Lower lobe of right lung (tissue), 2 donors: ENCODE measurements at regions not wholly inside any gene's neighbourhood (a gene's known extent, or its start where the extent isn't known, plus 50 kb on each side); places are given as distances from the start of the nearest gene placed in this dataset.

ENCODE experiments used
- ATAC-seq, 2 donors: fragments of 200-7000 bp; cut with Tn5 transposase; one replicate each; pipeline ENCODE4 v1.9.1; 2020 to 2022; ENCODE audit warnings: mild to moderate bottlenecking in 2 of 2, moderate library complexity in 2 of 2
- DNase-seq: peaks from one replicate; pipeline ENCODE4 v3.0.0-alpha.2; 2020
- H3K27ac ChIP-seq: fragments of 200-600 bp; one replicate; pipeline ENCODE4 v1.8.0; 2022
- H3K27me3 ChIP-seq: fragments of 200-600 bp; one replicate; pipeline ENCODE4 v1.8.0; 2022; ENCODE audit warnings: low read depth
- H3K36me3 ChIP-seq: fragments of 200-600 bp; one replicate; pipeline ENCODE4 v1.8.0; 2022; ENCODE audit warnings: mild to moderate bottlenecking
- H3K4me1 ChIP-seq: fragments of 200-600 bp; one replicate; pipeline ENCODE4 v1.8.0; 2022
- H3K4me3 ChIP-seq: fragments of 200-600 bp; one replicate; pipeline ENCODE4 v1.8.0; 2022; ENCODE audit warnings: mild to moderate bottlenecking
- H3K9me3 ChIP-seq: fragments of 200-600 bp; one replicate; pipeline ENCODE4 v1.8.0; 2022
- intact Hi-C: fragments of 100-400 bp; cut with DNase I; formaldehyde crosslinking; loops from one replicate; pipeline ENCODE4 v1.11.0; 2022
- TF ChIP-seq, protein P1 (sequence below): fragments of 200-600 bp; IDR thresholded peaks from one replicate; pipeline ENCODE4 v1.8.0; 2022; ENCODE audit warnings: antibody characterized with exemption, mild to moderate bottlenecking
- donor health status: DM: no; HTN: yes; CAD: no; lungs with severe emphysema.

DNA sequence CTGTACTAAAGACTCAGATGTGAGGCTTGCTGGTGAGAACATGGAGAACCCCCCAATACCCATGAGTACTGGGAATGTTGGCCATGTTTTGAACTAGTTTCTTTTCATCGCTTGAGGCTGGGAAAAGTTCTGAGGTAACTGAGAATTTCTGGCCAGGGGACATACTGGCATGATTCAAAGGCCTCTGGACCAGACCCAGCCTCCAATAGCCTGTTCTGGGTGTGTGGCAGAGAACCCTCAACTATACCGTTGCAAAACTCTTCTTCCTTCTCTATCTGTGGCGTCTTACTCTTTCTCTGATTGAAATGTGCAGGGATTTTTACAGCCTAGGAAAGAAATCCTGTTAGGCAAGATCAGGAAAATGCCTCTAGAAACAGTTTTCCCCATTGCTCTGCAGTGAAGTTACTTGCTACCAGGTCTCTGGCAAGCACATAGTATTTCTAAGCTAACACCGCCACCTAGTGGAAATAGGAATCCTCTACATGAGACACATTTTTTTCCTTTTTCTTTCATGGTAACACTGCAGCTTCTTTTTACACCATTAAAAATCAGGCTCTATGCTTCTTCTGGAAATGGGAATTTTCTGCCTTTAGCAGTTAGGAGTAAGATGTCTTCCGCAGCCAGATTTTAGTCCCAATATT is 170.7 kb upstream of the ZCCHC13 start:
- DNase-seq (no peak), ATAC-seq (peak in 1 of 2 donors; percentile 75)
- Histone ChIP-seq H3K9me3 (no peaks in the 10 kb centered on the region), H3K27ac (no peak overlapping the region), H3K4me1 (no peaks in the 10 kb centered on the region), H3K4me3 (no peak overlapping the region), H3K36me3 (no peaks in the 10 kb centered on the region), H3K27me3 (no peaks in the 10 kb centered on the region)
- TF ChIP-seq, protein P1, sequence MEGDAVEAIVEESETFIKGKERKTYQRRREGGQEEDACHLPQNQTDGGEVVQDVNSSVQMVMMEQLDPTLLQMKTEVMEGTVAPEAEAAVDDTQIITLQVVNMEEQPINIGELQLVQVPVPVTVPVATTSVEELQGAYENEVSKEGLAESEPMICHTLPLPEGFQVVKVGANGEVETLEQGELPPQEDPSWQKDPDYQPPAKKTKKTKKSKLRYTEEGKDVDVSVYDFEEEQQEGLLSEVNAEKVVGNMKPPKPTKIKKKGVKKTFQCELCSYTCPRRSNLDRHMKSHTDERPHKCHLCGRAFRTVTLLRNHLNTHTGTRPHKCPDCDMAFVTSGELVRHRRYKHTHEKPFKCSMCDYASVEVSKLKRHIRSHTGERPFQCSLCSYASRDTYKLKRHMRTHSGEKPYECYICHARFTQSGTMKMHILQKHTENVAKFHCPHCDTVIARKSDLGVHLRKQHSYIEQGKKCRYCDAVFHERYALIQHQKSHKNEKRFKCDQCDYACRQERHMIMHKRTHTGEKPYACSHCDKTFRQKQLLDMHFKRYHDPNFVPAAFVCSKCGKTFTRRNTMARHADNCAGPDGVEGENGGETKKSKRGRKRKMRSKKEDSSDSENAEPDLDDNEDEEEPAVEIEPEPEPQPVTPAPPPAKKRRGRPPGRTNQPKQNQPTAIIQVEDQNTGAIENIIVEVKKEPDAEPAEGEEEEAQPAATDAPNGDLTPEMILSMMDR = peak; percentile 62
- intact Hi-C loops = no loop called here

DNA sequence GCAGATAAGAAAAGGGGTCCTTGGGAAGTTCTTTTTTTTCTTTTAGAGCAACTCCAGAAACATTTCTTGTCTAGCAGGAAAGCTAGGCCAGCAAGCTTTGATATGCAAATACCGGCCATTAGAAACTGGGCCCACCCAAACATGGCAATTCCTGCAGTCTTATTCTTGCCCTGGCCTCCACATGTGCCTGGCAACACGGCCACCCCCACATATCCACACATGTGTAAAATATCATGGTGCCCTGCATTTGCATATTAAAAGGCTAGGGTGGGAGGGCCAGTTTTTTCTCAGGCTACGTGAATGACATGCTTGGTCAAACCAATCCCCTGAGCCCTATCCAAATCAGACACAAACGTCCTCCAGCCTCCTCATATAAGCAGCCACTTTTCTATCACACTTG is 171.7 kb upstream of the ZCCHC13 start:
- intact Hi-C loops = no loop called here
- DNase-seq (no peak), ATAC-seq (no peak)
- Histone ChIP-seq H3K27me3 (no peaks in the 10 kb centered on the region), H3K4me1 (no peaks in the 10 kb centered on the region), H3K4me3 (no peak overlapping the region), H3K9me3 (no peaks in the 10 kb centered on the region), H3K27ac (no peak overlapping the region), H3K36me3 (no peaks in the 10 kb centered on the region)
- TF ChIP-seq, protein P1 = no peak

DNA sequence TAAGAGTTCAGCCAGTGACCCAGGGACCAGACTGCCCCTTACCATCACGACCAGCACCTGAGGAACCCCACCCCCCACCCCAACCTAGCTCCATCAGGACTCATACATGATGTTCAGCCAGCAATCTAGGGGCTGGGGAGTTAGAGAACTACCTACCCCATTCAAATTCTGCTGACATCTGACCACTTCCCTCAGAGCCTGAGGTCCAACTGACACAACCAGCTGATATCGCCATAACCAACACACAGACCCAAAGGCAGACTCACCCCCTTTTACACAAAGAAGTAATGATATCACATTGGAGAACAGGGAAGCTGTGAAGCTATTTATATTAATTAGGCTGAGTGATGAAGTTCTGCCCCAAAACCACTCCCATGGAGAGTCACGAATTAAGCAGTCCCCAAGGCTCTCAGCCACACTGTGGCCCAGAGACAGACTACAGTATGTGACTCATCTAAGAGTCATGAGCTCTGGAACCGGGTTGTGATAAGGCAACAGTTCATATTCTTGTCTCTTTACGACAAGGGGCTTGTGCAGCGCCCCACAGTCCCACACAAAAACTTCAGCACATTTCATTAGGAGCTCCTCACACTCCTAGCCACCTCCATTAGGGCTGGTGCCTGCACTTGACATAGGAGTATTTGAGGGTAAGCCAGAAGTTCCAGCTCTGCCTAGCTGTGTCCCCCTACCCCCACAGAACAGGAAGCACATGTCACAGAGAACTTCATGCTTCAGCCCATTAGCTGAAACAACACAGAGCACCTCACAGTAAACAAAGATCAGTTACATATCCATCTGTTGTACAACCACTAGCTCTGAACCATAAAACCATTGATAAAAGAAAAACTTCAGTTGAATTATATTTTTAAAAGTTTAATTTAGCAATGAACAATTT is 184.7 kb upstream of the ZCCHC13 start:
- intact Hi-C loops = no loop called here
- TF ChIP-seq, protein P1 = no peak
- no peaks in the 10 kb centered on the region for H3K4me1 ChIP-seq
- ATAC-seq (no peak), DNase-seq (no peak)
- no peaks in the 10 kb centered on the region for H3K27me3 ChIP-seq
- no peaks in the 10 kb centered on the region for H3K9me3 ChIP-seq
- H3K27ac ChIP-seq = no peak overlapping the region
- no peaks in the 10 kb centered on the region for H3K36me3 ChIP-seq
- H3K4me3 ChIP-seq = no peak overlapping the region

DNA sequence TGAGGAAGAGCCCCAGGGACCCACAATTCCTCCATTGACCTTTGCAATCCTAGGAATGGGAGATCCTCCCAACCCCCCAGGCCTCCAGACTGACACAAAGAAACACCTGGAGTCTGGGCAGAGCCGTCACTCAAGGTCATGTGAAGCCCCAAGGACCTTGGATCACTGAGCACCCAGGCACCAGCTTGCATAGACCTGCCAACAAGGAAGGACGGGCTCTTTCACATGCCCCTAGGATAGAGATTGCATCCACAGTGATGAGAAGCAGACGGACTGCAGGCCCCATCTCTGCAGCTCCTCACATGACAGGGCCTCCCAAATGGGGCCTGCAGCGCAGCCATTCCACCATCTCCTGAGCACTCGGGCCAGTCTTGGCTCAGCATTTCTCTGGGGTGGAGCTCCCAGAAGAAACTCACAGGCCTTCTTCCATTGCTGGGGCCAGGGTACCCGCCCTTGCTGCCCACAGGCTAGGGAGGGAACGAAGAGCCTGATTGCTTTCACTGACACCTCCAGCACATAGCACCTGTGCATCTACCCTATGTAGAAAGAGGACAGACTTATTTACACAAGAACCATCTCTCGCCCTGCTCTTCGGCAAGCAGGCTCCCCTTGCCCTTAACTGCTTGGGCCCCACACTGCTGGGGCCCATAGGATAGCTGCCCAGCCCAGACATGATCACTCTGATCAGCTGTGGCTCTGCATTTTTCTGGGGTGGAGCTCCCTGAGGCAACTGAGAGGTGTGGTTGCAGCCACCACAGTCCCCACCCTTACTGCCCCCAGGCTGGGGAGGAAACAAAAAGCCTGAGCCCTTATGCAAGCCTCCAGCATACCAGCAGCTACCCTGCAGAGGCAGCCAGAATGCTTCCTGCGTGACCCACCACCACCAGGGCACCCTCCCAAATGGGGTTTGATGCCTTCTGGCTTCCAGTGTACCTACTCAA is 185.7 kb upstream of the ZCCHC13 start:
- ATAC-seq (no peak), DNase-seq (no peak)
- Histone ChIP-seq H3K4me3 (no peak overlapping the region), H3K27ac (no peak overlapping the region), H3K36me3 (no peaks in the 10 kb centered on the region), H3K27me3 (no peaks in the 10 kb centered on the region), H3K4me1 (no peaks in the 10 kb centered on the region), H3K9me3 (no peaks in the 10 kb centered on the region)
- intact Hi-C loops = no loop called here
- TF ChIP-seq, protein P1 = no peak

DNA sequence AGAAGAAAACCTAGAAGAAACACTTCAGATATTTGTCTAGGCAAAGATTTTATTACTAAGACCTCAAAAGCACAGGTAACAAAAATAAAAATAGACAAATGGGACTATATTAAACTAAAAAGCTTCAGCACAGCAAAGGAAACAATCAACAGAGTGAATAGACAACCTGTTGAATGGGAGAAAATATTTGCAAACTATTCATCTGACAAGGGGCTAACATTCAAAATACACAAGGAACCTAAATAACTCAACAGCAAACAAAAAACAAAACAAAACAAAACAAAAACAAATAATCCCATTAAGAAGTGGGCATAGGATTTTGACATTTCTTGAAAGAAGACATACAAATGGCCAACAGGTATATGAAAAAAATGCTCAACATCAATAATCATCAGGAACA is 192.7 kb upstream of the ZCCHC13 start:
- Histone ChIP-seq H3K27me3 (no peaks in the 10 kb centered on the region), H3K4me1 (no peaks in the 10 kb centered on the region), H3K4me3 (no peak overlapping the region), H3K27ac (no peak overlapping the region), H3K36me3 (peaks cover under 1% of the 10 kb centered on the region), H3K9me3 (no peaks in the 10 kb centered on the region)
- ATAC-seq (no peak), DNase-seq (no peak)
- TF ChIP-seq, protein P1 = no peak
- intact Hi-C loops = no loop called here
